WTC11 (cell line): ENCODE measurements at regions not wholly inside any gene's neighbourhood (a gene's known extent, or its start where the extent isn't known, plus 50 kb on each side); places are given as distances from the start of the nearest gene placed in this dataset.

ENCODE experiments used
- ATAC-seq: fragments of 200-7000 bp; cut with Tn5 transposase; 2 replicates; pipeline ENCODE4 v1.10.0; 2021; ENCODE audit warnings: mild to moderate bottlenecking, moderate library complexity
- CTCF ChIA-PET: fragments of 300-600 bp; sonication (Branson Sonifier 250); formaldehyde crosslinking; loops from one replicate; lab custom pipeline; 2021; ENCODE audit warnings: antibody characterized with exemption; lab: Charles Lee
- POLR2A ChIA-PET: fragments of 350-600 bp; sonication (Branson Sonifier 250); formaldehyde crosslinking; loops from one replicate; lab custom pipeline; 2021; ENCODE audit warnings: antibody characterized with exemption; lab: Charles Lee
- DNase-seq: peaks from one replicate; pipeline ENCODE4 v3.0.0; 2021; ENCODE audit warnings: low spot score
- H3K27ac Mint-ChIP-seq: 2 replicates; pipeline ENCODE4 v1.8.0; 2021; ENCODE audit warnings: mixed read lengths
- H3K27me3 Mint-ChIP-seq: 2 replicates; pipeline ENCODE4 v1.8.0; 2021; ENCODE audit warnings: low read depth, mild to moderate bottlenecking, moderate library complexity, mixed read lengths
- H3K36me3 Mint-ChIP-seq: 2 replicates; pipeline ENCODE4 v1.8.0; 2021; ENCODE audit warnings: mixed read lengths
- H3K4me1 Mint-ChIP-seq: 2 replicates; pipeline ENCODE4 v1.8.0; 2022; ENCODE audit warnings: mixed read lengths
- H3K4me3 Mint-ChIP-seq: 2 replicates; pipeline ENCODE4 v1.8.0; 2021; ENCODE audit warnings: mild to moderate bottlenecking, moderate library complexity, mixed read lengths
- H3K9me3 Mint-ChIP-seq: 2 replicates; pipeline ENCODE4 v1.8.0; 2021; ENCODE audit warnings: mixed read lengths
- ATF6 ChIP-seq: sonication (generic); formaldehyde crosslinking; IDR thresholded peaks from 2 replicates; pipeline ENCODE4 v1.8.1; 2023; ENCODE audit warnings: mild to moderate bottlenecking, missing genetic modification reagents
- CREB1 ChIP-seq: sonication (generic); formaldehyde crosslinking; IDR thresholded peaks from 2 replicates; pipeline ENCODE4 v1.8.0; 2023; ENCODE audit warnings: mild to moderate bottlenecking, missing genetic modification reagents
- E2F1 ChIP-seq: sonication (generic); formaldehyde crosslinking; IDR thresholded peaks from 2 replicates; pipeline ENCODE4 v1.8.0; 2022; ENCODE audit warnings: mild to moderate bottlenecking, missing genetic modification reagents
- E2F4 ChIP-seq: sonication (generic); formaldehyde crosslinking; IDR thresholded peaks from 2 replicates; pipeline ENCODE4 v1.8.1; 2022; ENCODE audit warnings: low read depth, mild to moderate bottlenecking, moderate library complexity, missing genetic modification reagents, borderline replicate concordance
- EMX1 ChIP-seq: fragments of 250-450 bp; sonication (Bioruptor Pico); IDR thresholded peaks from 2 replicates; pipeline ENCODE4 v1.8.0; 2021; ENCODE audit warnings: mild to moderate bottlenecking
- FOXK1 ChIP-seq: sonication (generic); formaldehyde crosslinking; IDR thresholded peaks from 2 replicates; pipeline ENCODE4 v1.8.0; 2022; ENCODE audit warnings: mild to moderate bottlenecking, moderate library complexity, missing genetic modification reagents
- IRF1 ChIP-seq: sonication (generic); formaldehyde crosslinking; IDR thresholded peaks from 2 replicates; pipeline ENCODE4 v1.8.0; 2023; ENCODE audit warnings: missing genetic modification reagents
- MYBL2 ChIP-seq: sonication (generic); formaldehyde crosslinking; IDR thresholded peaks from 2 replicates; pipeline ENCODE4 v1.8.1; 2023; ENCODE audit warnings: mild to moderate bottlenecking, moderate library complexity, missing genetic modification reagents
- NFE2L1 ChIP-seq: sonication (generic); formaldehyde crosslinking; IDR thresholded peaks from 2 replicates; pipeline ENCODE4 v1.8.1; 2023; ENCODE audit warnings: missing genetic modification reagents
- SMAD4 ChIP-seq: sonication (generic); formaldehyde crosslinking; IDR thresholded peaks from 2 replicates; pipeline ENCODE4 v1.8.0; 2022; ENCODE audit warnings: mild to moderate bottlenecking, missing genetic modification reagents
- SP1 ChIP-seq: sonication (generic); formaldehyde crosslinking; conservative IDR thresholded peaks from 2 replicates; pipeline ENCODE4 v1.8.1; 2022; ENCODE audit warnings: missing genetic modification reagents
- TEAD4 ChIP-seq: sonication (generic); formaldehyde crosslinking; IDR thresholded peaks from 2 replicates; pipeline ENCODE4 v1.8.0; 2022; ENCODE audit warnings: mild to moderate bottlenecking, missing genetic modification reagents
- TP53 ChIP-seq: sonication (generic); formaldehyde crosslinking; IDR thresholded peaks from 2 replicates; pipeline ENCODE4 v1.8.1; 2023; ENCODE audit warnings: mild to moderate bottlenecking, missing genetic modification reagents
- USF2 ChIP-seq: sonication (generic); formaldehyde crosslinking; IDR thresholded peaks from 2 replicates; pipeline ENCODE4 v1.8.1; 2023; ENCODE audit warnings: mild to moderate bottlenecking, missing genetic modification reagents, moderate library complexity
- ZNF138 ChIP-seq: sonication (generic); formaldehyde crosslinking; conservative IDR thresholded peaks from 2 replicates; pipeline ENCODE4 v1.8.1; 2022; ENCODE audit warnings: mild to moderate bottlenecking, moderate library complexity, missing genetic modification reagents
- ZNF281 ChIP-seq: sonication (generic); formaldehyde crosslinking; IDR thresholded peaks from 2 replicates; pipeline ENCODE4 v1.8.0; 2023; ENCODE audit warnings: mild to moderate bottlenecking, missing genetic modification reagents

GRCh38 chr12:58504143-58504938, 416.0 kb downstream of the LRIG3 start:
- CTCF ChIA-PET: no interaction called here
- Mint-ChIP-seq H3K27me3 (no peaks in the 10 kb centered on the region), H3K36me3 (no peaks in the 10 kb centered on the region), H3K4me1 (peaks cover 14% of the 10 kb centered on the region), H3K9me3 (peaks cover 5% of the 10 kb centered on the region), H3K4me3 (no peak overlapping the region), H3K27ac (no peak overlapping the region)
- DNase-seq: no peak
- POLR2A ChIA-PET: no interaction called here
- TF ChIP-seq SP1 (no peak), USF2 (CRISPR knock-in tag) (no peak), IRF1 (CRISPR knock-in tag) (no peak), NFE2L1 (CRISPR knock-in tag) (no peak), CREB1 (CRISPR knock-in tag) (no peak)
- ATAC-seq: no peak

GRCh38 chr12:58509116-58509885, 411.0 kb downstream of the LRIG3 start:
- Mint-ChIP-seq H3K27ac (no peak overlapping the region), H3K4me3 (no peak overlapping the region), H3K27me3 (peaks cover 4% of the 10 kb centered on the region; the same call in 1 of the 2 replicates), H3K36me3 (peaks cover 10% of the 10 kb centered on the region), H3K4me1 (peaks cover 13% of the 10 kb centered on the region; the same call in 1 of the 2 replicates), H3K9me3 (peaks cover 23% of the 10 kb centered on the region)
- no peak for DNase-seq
- ChIA-PET CTCF (no interaction called here), POLR2A (no interaction called here)
- no peak for TF ChIP-seq ZNF138 (CRISPR knock-in tag)
- no peak for TF ChIP-seq EMX1
- TF ChIP-seq E2F4 (CRISPR knock-in tag): no peak
- no peak for TF ChIP-seq MYBL2 (CRISPR knock-in tag)
- TF ChIP-seq SMAD4: no peak
- no peak for TF ChIP-seq ATF6 (CRISPR knock-in tag)
- ATAC-seq: no peak

- H3K9me3 Mint-ChIP-seq: peaks cover 48% of the 10 kb centered on the region
- peaks cover 13% of the 10 kb centered on the region; the same call in 1 of the 2 replicates for H3K4me1 Mint-ChIP-seq
- TF ChIP-seq SP1: no peak
- no peak for DNase-seq
- no peak for ATAC-seq
- H3K27me3 Mint-ChIP-seq: peaks cover 4% of the 10 kb centered on the region
- no peak overlapping the region for H3K27ac Mint-ChIP-seq
- ChIA-PET CTCF (no interaction called here), POLR2A (no interaction called here)
- H3K36me3 Mint-ChIP-seq: peaks cover 25% of the 10 kb centered on the region
- no peak overlapping the region for H3K4me3 Mint-ChIP-seq
Observed at GRCh38 chr12:58513301-58513834, 406.9 kb downstream of the LRIG3 start.

- peaks cover 8% of the 10 kb centered on the region for H3K27me3 Mint-ChIP-seq
- no peak overlapping the region for H3K4me3 Mint-ChIP-seq
- CTCF ChIA-PET: no interaction called here
- TF ChIP-seq ZNF281 (CRISPR knock-in tag) (no peak), TP53 (no peak), FOXK1 (no peak), TEAD4 (no peak), ZNF138 (CRISPR knock-in tag) (no peak), E2F1 (CRISPR knock-in tag) (no peak)
- H3K27ac Mint-ChIP-seq: no peak overlapping the region
- peaks cover 13% of the 10 kb centered on the region; the same call in 1 of the 2 replicates for H3K4me1 Mint-ChIP-seq
- POLR2A ChIA-PET: no interaction called here
- DNase-seq (no peak), ATAC-seq (no peak)
- peaks cover 52% of the 10 kb centered on the region for H3K9me3 Mint-ChIP-seq
- peaks cover 30% of the 10 kb centered on the region for H3K36me3 Mint-ChIP-seq
Observed at GRCh38 chr12:58513852-58514251, 406.5 kb downstream of the LRIG3 start.
